GM12891 (cell line): ENCODE measurements at regions not wholly inside any gene's neighbourhood (a gene's known extent, or its start where the extent isn't known, plus 50 kb on each side); places are given as distances from the start of the nearest gene placed in this dataset.
"Not testable (repeated sequence)": the region's sequence is repeated elsewhere in the genome, so short reads cannot be mapped to it uniquely, and the experiment has no call there.

Experiments used
- DNase-seq: peaks from one replicate; pipeline ENCODE4 v3.0.0; 2011; ENCODE audit warnings: low spot score; ENCODE audit not compliant: insufficient read length
- FAIRE-seq: peaks from 2 replicates; lab custom pipeline; 2011; peaks lifted over from hg19 to GRCh38; lab: Jason Lieb, UNC
- PAX5 ChIP-seq: IDR thresholded peaks from 2 replicates; pipeline ENCODE4 v1.6.1; 2011; ENCODE audit warnings: low read length, moderate library complexity, mild to moderate bottlenecking; ENCODE audit not compliant: insufficient read depth, severe bottlenecking
- POLR2A ChIP-seq: IDR thresholded peaks from 2 replicates; pipeline ENCODE4 v1.6.1; 2011; ENCODE audit warnings: low read depth, low read length, control low read depth
- POLR2AphosphoS5 ChIP-seq: IDR thresholded peaks from 2 replicates; pipeline ENCODE4 v1.6.1; 2011; ENCODE audit warnings: low read depth, low read length, control low read depth
- POU2F2 ChIP-seq: IDR thresholded peaks from 2 replicates; pipeline ENCODE4 v1.6.1; 2011; ENCODE audit warnings: low read depth, mild to moderate bottlenecking, control low read depth, low read length, moderate library complexity
- SPI1 ChIP-seq: IDR thresholded peaks from 2 replicates; pipeline ENCODE4 v1.6.1; 2011; ENCODE audit warnings: low read depth, low read length, control low read depth
- TAF1 ChIP-seq: IDR thresholded peaks from 2 replicates; pipeline ENCODE4 v1.6.1; 2011; ENCODE audit warnings: low read depth, low read length, control low read depth

- no peak for FAIRE-seq
Observed at GRCh38 chr5:72645064-72645846, 138.0 kb upstream of the ZNF366 start.

DNA sequence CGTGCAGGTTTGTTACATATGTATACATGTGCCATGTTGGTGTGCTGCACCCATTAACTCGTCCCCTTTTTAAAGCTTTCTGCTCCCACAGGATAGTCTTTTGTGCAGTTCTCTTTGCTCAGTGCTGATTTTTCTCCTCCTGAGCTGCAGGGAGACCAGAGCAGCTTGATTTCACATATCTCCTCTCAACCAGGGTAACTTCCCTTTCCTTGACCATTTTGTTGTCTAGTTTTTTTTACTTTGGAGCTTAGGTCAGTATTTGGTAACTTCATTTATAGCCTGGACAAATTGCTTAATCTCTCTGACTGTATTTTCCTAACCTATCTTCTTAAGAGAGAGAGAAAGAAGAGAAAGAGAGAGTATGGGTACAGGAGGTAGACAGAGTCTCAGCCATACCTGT lies 137.1 kb upstream of the ZNF366 start:
- DNase-seq (no peak), FAIRE-seq (no peak)
- TF ChIP-seq PAX5 (no peak), TAF1 (no peak), POU2F2 (no peak), SPI1 (no peak), POLR2AphosphoS5 (no peak)

More at GRCh38 chr5:72645064-72645846, 138.0 kb upstream of the ZNF366 start:
- no peak for DNase-seq
- TF ChIP-seq POLR2A = no peak
- TF ChIP-seq POU2F2 = no peak
- TF ChIP-seq TAF1 = no peak

GRCh38 chr5:72641164-72641563 lies 134.0 kb upstream of the ZNF366 start:
- TF ChIP-seq SPI1 = no peak
- TF ChIP-seq POU2F2 = no peak
- no peak for TF ChIP-seq POLR2AphosphoS5
- TF ChIP-seq TAF1 = no peak
- TF ChIP-seq PAX5 = no peak
- TF ChIP-seq POLR2A = no peak
- DNase-seq = no peak
- FAIRE-seq = no peak

DNA sequence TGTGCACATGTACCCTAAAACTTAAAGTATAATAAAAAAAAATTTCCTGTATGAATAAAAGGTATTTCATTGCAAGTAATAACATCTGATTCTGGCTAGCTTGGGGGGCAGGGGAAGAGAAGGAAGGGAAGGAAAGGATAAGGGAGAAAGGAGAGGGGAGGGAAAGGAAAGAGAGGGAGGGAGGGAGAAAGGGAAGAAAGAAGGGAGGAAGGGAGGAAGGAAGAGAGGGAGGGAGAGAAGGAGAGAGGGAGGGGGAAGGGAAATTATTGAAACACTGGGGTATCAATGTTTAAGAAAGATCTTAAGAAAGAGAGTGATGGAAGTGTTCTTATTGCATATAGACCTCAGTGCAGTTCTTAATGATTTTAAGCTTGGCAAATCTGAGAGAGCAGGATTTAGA lies 129.8 kb upstream of the ZNF366 start:
- FAIRE-seq = no peak
- TF ChIP-seq POLR2A (no peak), PAX5 (no peak), POLR2AphosphoS5 (no peak), SPI1 (no peak), POU2F2 (no peak), TAF1 (no peak)
- no peak for DNase-seq

- DNase-seq, FAIRE-seq: not testable (repeated sequence)
Observed at GRCh38 chr5:72636565-72636964, 129.4 kb upstream of the ZNF366 start.

DNA sequence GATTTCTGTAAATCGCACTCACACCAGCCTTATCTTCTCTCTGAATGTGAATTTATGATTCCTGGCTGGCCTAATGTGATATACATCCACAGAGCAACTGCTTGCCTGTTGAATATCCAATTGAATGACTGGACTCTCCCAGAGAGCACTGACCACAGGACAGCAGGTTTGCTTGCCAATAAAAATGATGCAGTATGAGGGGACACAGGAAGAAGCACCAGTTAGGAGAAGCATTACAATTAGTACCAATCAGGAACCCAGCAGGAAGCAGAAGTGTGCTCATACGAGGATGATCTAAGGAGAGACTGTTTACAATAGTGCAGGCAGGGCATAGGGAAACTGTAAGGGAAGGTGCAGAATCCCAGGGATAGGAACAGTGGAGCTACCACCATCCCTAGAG lies 127.2 kb upstream of the ZNF366 start:
- FAIRE-seq (no peak), DNase-seq (no peak)
- TF ChIP-seq TAF1 = no peak
- no peak for TF ChIP-seq SPI1
- TF ChIP-seq POU2F2 = no peak
- TF ChIP-seq PAX5 = no peak
- TF ChIP-seq POLR2AphosphoS5 = no peak

GRCh38 chr5:72633649-72634048 lies 126.4 kb upstream of the ZNF366 start:
- DNase-seq (no peak), FAIRE-seq (no peak)
- TF ChIP-seq POLR2A (no peak), POLR2AphosphoS5 (no peak), SPI1 (no peak), TAF1 (no peak), PAX5 (no peak), POU2F2 (no peak)

DNA sequence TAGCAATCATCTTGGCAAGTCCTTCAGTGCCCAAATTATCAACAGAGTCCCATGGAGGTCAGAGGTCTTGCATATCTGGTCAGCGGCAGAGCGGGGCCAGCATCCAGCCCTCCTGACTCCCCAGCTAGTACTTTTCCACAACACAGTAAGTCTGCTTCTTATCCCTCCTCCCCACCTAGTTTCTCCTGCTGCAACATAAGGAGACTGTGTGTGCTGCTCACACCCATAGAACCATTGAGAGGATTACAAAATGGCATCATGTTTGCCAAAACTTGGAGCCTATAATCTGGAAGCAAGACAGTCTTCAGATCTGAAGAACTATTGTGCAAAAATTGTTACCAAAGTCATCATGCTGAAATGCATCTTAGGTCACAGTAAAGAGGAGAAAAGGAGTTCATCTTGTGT lies 125.8 kb upstream of the ZNF366 start:
- FAIRE-seq (no peak), DNase-seq (no peak)
- TF ChIP-seq TAF1 = no peak
- TF ChIP-seq POLR2AphosphoS5 = no peak
- no peak for TF ChIP-seq PAX5
- no peak for TF ChIP-seq POU2F2
- TF ChIP-seq SPI1 = no peak
- no peak for TF ChIP-seq POLR2A

GRCh38 chr5:72630721-72631120 lies 123.5 kb upstream of the ZNF366 start:
- no peak for DNase-seq
- TF ChIP-seq POLR2AphosphoS5 (no peak), SPI1 (no peak), PAX5 (no peak), POU2F2 (no peak), TAF1 (no peak), POLR2A (no peak)
- FAIRE-seq = no peak

GRCh38 chr5:72630081-72630480 lies 122.9 kb upstream of the ZNF366 start:
- no peak for TF ChIP-seq TAF1
- FAIRE-seq = no peak
- DNase-seq = no peak

GRCh38 chr5:72628771-72629371 lies 121.7 kb upstream of the ZNF366 start:
- DNase-seq = no peak
- FAIRE-seq = no peak
- TF ChIP-seq TAF1 (no peak), SPI1 (no peak), PAX5 (no peak), POU2F2 (no peak), POLR2A (no peak), POLR2AphosphoS5 (no peak)

GRCh38 chr5:72625332-72625731 lies 118.1 kb upstream of the ZNF366 start:
- DNase-seq = no peak
- TF ChIP-seq TAF1 = no peak
- no peak for TF ChIP-seq SPI1
- TF ChIP-seq PAX5 = no peak
- TF ChIP-seq POLR2AphosphoS5 = no peak
- TF ChIP-seq POLR2A = no peak
- no peak for TF ChIP-seq POU2F2
- no peak for FAIRE-seq
